ENCODE measurements at regions not wholly inside any gene's neighbourhood (a gene's known extent, or its start where the extent isn't known, plus 50 kb on each side); places are given as distances from the start of the nearest gene placed in this dataset.

- TF ChIP-seq POLR2AphosphoS5 (IDR thresholded peaks at IDR 0.05), result no peak
- no peak for TF ChIP-seq CTCF (IDR thresholded peaks at IDR 0.05)
- TF ChIP-seq POLR2A (IDR thresholded peaks at IDR 0.05), result no peak
- no peak for TF ChIP-seq EP300 (IDR thresholded peaks at IDR 0.05)
Measured at GRCh38 chr3:5442786-5443138, 255.3 kb downstream of the EDEM1 start.

Measured in stomach (tissue), 4 donors.